GM12878 (cell line): ENCODE measurements at regions not wholly inside any gene's neighbourhood (a gene's known extent, or its start where the extent isn't known, plus 50 kb on each side); places are given as distances from the start of the nearest gene placed in this dataset.

ENCODE experiments used
- BCL3 ChIP-seq: IDR thresholded peaks from 2 replicates; pipeline ENCODE4 v1.6.1; 2011; ENCODE audit warnings: borderline replicate concordance, low read depth, mild to moderate bottlenecking, moderate library complexity, low read length; ENCODE audit not compliant: insufficient read depth, poor library complexity, severe bottlenecking
- BMI1 ChIP-seq: fragments of 450-650 bp; IDR thresholded peaks from 2 replicates; pipeline ENCODE4 v1.6.1; 2016; ENCODE audit warnings: mild to moderate bottlenecking, moderate library complexity, borderline replicate concordance
- EP300 ChIP-seq, 2 experiments: fragments of 150-350 bp in 1 of 2; IDR thresholded peaks; 2 replicates each; pipeline ENCODE4 v1.6.1; 2011 to 2012; ENCODE audit warnings: low read depth in 2 of 2, low read length in 2 of 2, borderline replicate concordance in 1 of 2, improper control_type of control experiment in 1 of 2, inconsistent platforms in 1 of 2; ENCODE audit not compliant: control insufficient read depth in 1 of 2
- ETV6 ChIP-seq, 2 experiments: fragments of 450-650 bp in 1 of 2; IDR thresholded peaks in 1 of 2; conservative IDR thresholded peaks in 1 of 2; 2 replicates each; pipeline ENCODE4 v1.6.1; 2014; ENCODE audit warnings: antibody characterized with exemption in 1 of 2, borderline replicate concordance in 1 of 2, low read depth in 1 of 2, mild to moderate bottlenecking in 1 of 2, moderate library complexity in 1 of 2
- EZH2 ChIP-seq: IDR thresholded peaks from 2 replicates; pipeline ENCODE4 v1.6.1; 2012; ENCODE audit warnings: low read depth, mild to moderate bottlenecking, control low read depth, inconsistent platforms, low read length, borderline replicate concordance; ENCODE audit not compliant: control insufficient read depth
- FOXM1 ChIP-seq: IDR thresholded peaks from 2 replicates; pipeline ENCODE4 v1.6.1; 2012; ENCODE audit warnings: low read depth, mild to moderate bottlenecking, inconsistent platforms, low read length, moderate library complexity
- GABPA ChIP-seq: IDR thresholded peaks from 2 replicates; pipeline ENCODE4 v1.6.1; 2014; ENCODE audit warnings: antibody characterized with exemption, low read depth, mild to moderate bottlenecking, inconsistent platforms
- IKZF2 ChIP-seq, 2 experiments: fragments of 450-650 bp; IDR thresholded peaks; 2 replicates each; pipeline ENCODE4 v1.6.1; 2017; ENCODE audit warnings: mild to moderate bottlenecking in 2 of 2, moderate library complexity in 2 of 2
- JUND ChIP-seq: IDR thresholded peaks from 2 replicates; pipeline ENCODE4 v1.6.1; 2012; ENCODE audit warnings: low read depth, mild to moderate bottlenecking, low read length, improper control_type of control experiment, moderate library complexity
- MAX ChIP-seq: IDR thresholded peaks from 2 replicates; pipeline ENCODE4 v1.6.1; 2012; ENCODE audit warnings: low read depth, low read length, improper control_type of control experiment
- MEF2A ChIP-seq: IDR thresholded peaks from 2 replicates; pipeline ENCODE4 v1.6.1; 2011; ENCODE audit warnings: low read depth, mild to moderate bottlenecking, low read length, moderate library complexity; ENCODE audit not compliant: insufficient read depth
- MTA2 ChIP-seq: fragments of 450-650 bp; IDR thresholded peaks from 2 replicates; pipeline ENCODE4 v1.6.1; 2016; ENCODE audit warnings: low read depth, mild to moderate bottlenecking, moderate library complexity
- NBN ChIP-seq: fragments of 450-650 bp; IDR thresholded peaks from 2 replicates; pipeline ENCODE4 v1.6.1; 2016
- NFYB ChIP-seq: IDR thresholded peaks from 2 replicates; pipeline ENCODE4 v1.6.1; 2011; ENCODE audit warnings: low read depth, mild to moderate bottlenecking, low read length, improper control_type of control experiment, moderate library complexity; ENCODE audit not compliant: insufficient read depth
- POLR2A ChIP-seq: IDR thresholded peaks from 2 replicates; pipeline ENCODE4 v1.6.1; 2011; ENCODE audit warnings: low read depth, mild to moderate bottlenecking, low read length
- POU2F2 ChIP-seq: IDR thresholded peaks from 3 replicates; pipeline ENCODE4 v1.6.1; 2011; ENCODE audit warnings: low read depth, mild to moderate bottlenecking, low read length, borderline replicate concordance
- RAD51 ChIP-seq: fragments of 450-650 bp; IDR thresholded peaks from 2 replicates; pipeline ENCODE4 v1.6.1; 2016; ENCODE audit warnings: moderate library complexity, mild to moderate bottlenecking, inconsistent platforms
- RELA ChIP-seq: fragments of 450-650 bp; IDR thresholded peaks from 2 replicates; pipeline ENCODE4 v1.8.0; 2014; ENCODE audit warnings: borderline replicate concordance; ENCODE audit not compliant: partially characterized antibody
- RELB ChIP-seq: fragments of 450-650 bp; IDR thresholded peaks from 2 replicates; pipeline ENCODE4 v1.6.1; 2017; ENCODE audit warnings: low read depth, mild to moderate bottlenecking, moderate library complexity
- RUNX3 ChIP-seq: IDR thresholded peaks from 2 replicates; pipeline ENCODE4 v1.6.1; 2012; ENCODE audit warnings: low read length, inconsistent platforms
- SIN3A ChIP-seq: IDR thresholded peaks from 2 replicates; pipeline ENCODE4 v1.6.1; 2012; ENCODE audit warnings: low read depth, low read length, improper control_type of control experiment
- SIX5 ChIP-seq: IDR thresholded peaks from 2 replicates; pipeline ENCODE4 v1.6.1; 2011; ENCODE audit warnings: mild to moderate bottlenecking, low read depth, low read length, moderate library complexity; ENCODE audit not compliant: severe bottlenecking
- TAF1 ChIP-seq: IDR thresholded peaks from 2 replicates; pipeline ENCODE4 v1.6.1; 2011; ENCODE audit warnings: mild to moderate bottlenecking, low read depth, low read length, borderline replicate concordance
- ZBTB4 ChIP-seq: fragments of 450-650 bp; formaldehyde crosslinking; IDR thresholded peaks from 2 replicates; pipeline ENCODE4 v1.4.0; 2022; ENCODE audit warnings: mild to moderate bottlenecking, moderate library complexity
- ZNF24 ChIP-seq: fragments of 450-650 bp; IDR thresholded peaks from 2 replicates; pipeline ENCODE4 v1.6.1; 2017; ENCODE audit warnings: antibody characterized with exemption, mild to moderate bottlenecking
- ZNF274 ChIP-seq: IDR thresholded peaks from one replicate; pipeline ENCODE4 v1.8.0; 2011; ENCODE audit not compliant: insufficient read length, insufficient read depth

GRCh38 chr7:130961128-130961601 lies 227.2 kb upstream of the KLF14 start (continued):
- TF ChIP-seq GABPA: peak; percentile 51; the same call in 1 of the 2 replicates
- TF ChIP-seq FOXM1: peak; percentile 94
- TF ChIP-seq ETV6 (conservative IDR thresholded peaks at IDR 0.05 in 1 of 2, IDR thresholded peaks at IDR 0.05 in 1 of 2; ENCODE audit: borderline replicate concordance in 1 of 2, low read depth in 1 of 2): peak in 1 of 2 experiments; percentile 88; a peak in 2 of 4 replicates
- peak; percentile 95 for TF ChIP-seq MTA2
- TF ChIP-seq NBN: peak; percentile 86
- peak; percentile 90 for TF ChIP-seq RELB
- peak; percentile 97 for TF ChIP-seq POU2F2
- TF ChIP-seq SIN3A: 0 out of 2 replicates have a peak, but pooled peaks have one; percentile 47
- no peak for TF ChIP-seq ZNF274
- peak; percentile 99 for TF ChIP-seq TAF1
- TF ChIP-seq RUNX3: peak; percentile 99
- peak; percentile 67; the same call in 1 of the 2 replicates for TF ChIP-seq BMI1
- no peak; the same call in 1 of the 2 replicates for TF ChIP-seq MAX
- TF ChIP-seq RAD51: no peak
- peak; percentile 79 for TF ChIP-seq ZNF24
- TF ChIP-seq EP300 (IDR thresholded peaks at IDR 0.05; ENCODE audit: borderline replicate concordance in 1 of 2, control insufficient read depth in 1 of 2, low read depth in 2 of 2, low read length in 2 of 2): peak; percentile 90 to 91
- no peak for TF ChIP-seq SIX5
- no peak for TF ChIP-seq ZBTB4
- peak; percentile 86 for TF ChIP-seq BCL3
- TF ChIP-seq IKZF2 (IDR thresholded peaks at IDR 0.05): peak; percentile 95 to 97
- TF ChIP-seq NFYB: 0 out of 2 replicates have a peak, but pooled peaks have one; percentile 51
- TF ChIP-seq RELA: peak; percentile 87
- no peak for TF ChIP-seq EZH2
- peak; percentile 91 for TF ChIP-seq JUND
- TF ChIP-seq POLR2A: peak; percentile 95
- TF ChIP-seq MEF2A: peak; percentile 86
